PC-9 (cell line): ENCODE measurements at regions not wholly inside any gene's neighbourhood (a gene's known extent, or its start where the extent isn't known, plus 50 kb on each side); places are given as distances from the start of the nearest gene placed in this dataset.

Source experiments
- BruUV-seq: library from RNA; stranded (reverse); fragments of 400-500 nt; replicated peaks from 2 replicates; lab custom pipeline; 2021; lab: Mats Ljungman, UMichigan
- CTCF ChIA-PET: fragments of 300-600 bp; sonication (Branson Sonifier 250); formaldehyde crosslinking; loops from one replicate; lab custom pipeline; 2022; ENCODE audit warnings: antibody characterized with exemption; lab: Charles Lee
- POLR2A ChIA-PET: fragments of 300-600 bp; sonication (Branson Sonifier 250); formaldehyde crosslinking; loops from one replicate; lab custom pipeline; 2022; ENCODE audit warnings: antibody characterized with exemption; ENCODE audit not compliant: unreplicated experiment; lab: Charles Lee
- DNase-seq, 2 experiments: peaks; one replicate each; pipeline versions ENCODE4 v3.0.0 to v3.0.0-alpha.2; 2015 to 2022; ENCODE audit warnings: mixed read lengths in 1 of 2
- H2AFZ ChIP-seq: fragments of 200-600 bp; sonication (generic); 2 replicates; pipeline ENCODE4 v1.8.1; 2017; ENCODE audit warnings: antibody characterized with exemption
- H3F3A ChIP-seq: fragments of 200-600 bp; sonication (generic); 2 replicates; pipeline ENCODE4 v1.8.1; 2017; ENCODE audit warnings: antibody characterized with exemption, mild to moderate bottlenecking, low read depth; ENCODE audit not compliant: insufficient read depth
- H3K27ac ChIP-seq: fragments of 200-600 bp; sonication (generic); 2 replicates; pipeline ENCODE4 v1.6.1; 2016; ENCODE audit warnings: mixed run types
- H3K27me3 ChIP-seq: fragments of 200-600 bp; sonication (generic); 2 replicates; pipeline ENCODE4 v1.6.1; 2016; ENCODE audit warnings: low read depth, mixed run types; ENCODE audit not compliant: insufficient read depth
- H3K36me3 ChIP-seq: fragments of 200-600 bp; sonication (generic); 2 replicates; pipeline ENCODE4 v1.6.1; 2016; ENCODE audit warnings: low read depth, mixed run types
- H3K4me1 ChIP-seq: fragments of 200-600 bp; sonication (generic); replicated peaks from 2 replicates; pipeline ENCODE4 v1.6.1; 2016; ENCODE audit warnings: mixed run types; ENCODE audit not compliant: insufficient read depth
- H3K4me2 ChIP-seq: fragments of 200-600 bp; sonication (generic); 2 replicates; pipeline ENCODE4 v1.6.1; 2017; ENCODE audit warnings: mixed run types
- H3K4me3 ChIP-seq: fragments of 200-600 bp; sonication (generic); 2 replicates; pipeline ENCODE4 v1.6.1; 2016; ENCODE audit warnings: mixed run types
- H3K79me2 ChIP-seq: fragments of 200-600 bp; sonication (generic); 2 replicates; pipeline ENCODE4 v1.6.1; 2017; ENCODE audit warnings: low read depth, mixed run types
- H3K9me2 ChIP-seq: fragments of 200-600 bp; sonication (generic); 2 replicates; pipeline ENCODE4 v1.8.1; 2017; ENCODE audit warnings: mild to moderate bottlenecking; ENCODE audit not compliant: insufficient read depth
- H3K9me3 ChIP-seq: fragments of 200-600 bp; sonication (generic); 2 replicates; pipeline ENCODE4 v1.8.1; 2016; ENCODE audit warnings: low read depth; ENCODE audit not compliant: insufficient read depth
- H4K20me1 ChIP-seq: fragments of 200-600 bp; sonication (generic); 2 replicates; pipeline ENCODE4 v1.8.1; 2017; ENCODE audit not compliant: insufficient read depth
- CTCF ChIP-seq: fragments of 200-600 bp; sonication (generic); conservative IDR thresholded peaks from 2 replicates; pipeline ENCODE4 v1.6.1; 2017; ENCODE audit warnings: mixed run types, antibody characterized with exemption, mild to moderate bottlenecking, moderate library complexity
- EZH2 ChIP-seq: fragments of 200-600 bp; sonication (generic); IDR thresholded peaks from 2 replicates; pipeline ENCODE4 v1.8.0; 2017; ENCODE audit warnings: antibody characterized with exemption, low read depth
- intact Hi-C: fragments of 100-400 bp; cut with micrococcal nuclease; formaldehyde crosslinking; loops from one replicate; pipeline ENCODE4 v1.10.0; 2022; ENCODE audit not compliant: unreplicated experiment

DNA sequence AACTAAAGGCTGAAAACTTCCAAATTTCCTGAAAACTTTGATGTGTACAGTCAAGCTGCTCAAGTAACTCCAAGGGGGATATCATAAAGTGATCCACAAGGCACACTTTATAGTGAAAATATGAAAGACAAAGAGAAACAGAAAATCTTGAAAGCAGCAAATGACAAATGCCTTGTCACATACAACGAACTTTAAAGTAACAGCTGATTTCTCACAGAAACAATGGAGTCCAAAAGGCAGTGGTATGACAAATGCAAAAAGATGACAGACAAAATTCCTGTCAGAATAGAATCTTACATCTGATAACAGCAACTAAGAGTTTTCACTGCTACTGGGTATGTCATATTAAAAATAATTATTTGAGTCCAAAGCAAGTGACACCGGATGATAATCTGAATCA is 1602.3 kb upstream of the PRR20A start:
- no peak overlapping the region for H3K27ac ChIP-seq
- no peaks in the 10 kb centered on the region for H3K9me3 ChIP-seq
- BruUV-seq, result no TSS peak
- no peaks in the 10 kb centered on the region for H3K79me2 ChIP-seq
- TF ChIP-seq EZH2 (no peak), CTCF (no peak)
- H2AFZ ChIP-seq, result no peak overlapping the region
- no peaks in the 10 kb centered on the region for H4K20me1 ChIP-seq
- ChIA-PET POLR2A (no interaction called here), CTCF (no interaction called here)
- H3K4me2 ChIP-seq, result no peak overlapping the region
- H3F3A ChIP-seq, result no peaks in the 10 kb centered on the region
- intact Hi-C loops, result no loop called here
- no peaks in the 10 kb centered on the region for H3K27me3 ChIP-seq
- H3K9me2 ChIP-seq, result no peaks in the 10 kb centered on the region
- no peaks in the 10 kb centered on the region for H3K4me1 ChIP-seq
- no peaks in the 10 kb centered on the region for H3K36me3 ChIP-seq
- H3K4me3 ChIP-seq, result no peak overlapping the region
- DNase-seq, result no peak

DNA sequence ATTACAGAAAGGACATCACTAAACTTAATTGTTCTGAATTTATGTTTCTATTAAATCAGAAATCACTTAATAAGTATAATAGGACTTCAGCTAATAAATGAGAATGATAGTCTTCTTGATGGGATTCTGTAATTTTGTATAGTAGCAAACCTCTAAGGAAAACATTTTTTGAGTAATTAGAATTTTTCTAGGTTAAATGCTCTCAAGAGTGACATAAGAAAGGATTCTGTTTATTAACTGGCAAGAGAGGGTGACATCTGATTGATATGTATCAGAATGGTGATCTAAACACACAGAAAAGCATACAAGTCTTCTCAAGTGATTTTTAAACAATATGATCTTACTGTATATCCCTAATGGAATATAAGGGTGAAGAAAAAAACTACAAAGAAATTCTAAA is 1597.7 kb upstream of the PRR20A start:
- Histone ChIP-seq H3K4me3 (no peak overlapping the region), H3K36me3 (no peaks in the 10 kb centered on the region), H3K9me3 (no peaks in the 10 kb centered on the region), H3K4me1 (no peaks in the 10 kb centered on the region), H3K9me2 (no peaks in the 10 kb centered on the region), H2AFZ (no peak overlapping the region), H3K27ac (no peak overlapping the region), H3K79me2 (no peaks in the 10 kb centered on the region), H3K4me2 (no peak overlapping the region), H3K27me3 (no peaks in the 10 kb centered on the region), H3F3A (no peaks in the 10 kb centered on the region), H4K20me1 (no peaks in the 10 kb centered on the region)
- ChIA-PET CTCF (no interaction called here), POLR2A (no interaction called here)
- intact Hi-C loops, result no loop called here
- no peak for DNase-seq
- no peak for TF ChIP-seq CTCF
- no TSS peak for BruUV-seq

DNA sequence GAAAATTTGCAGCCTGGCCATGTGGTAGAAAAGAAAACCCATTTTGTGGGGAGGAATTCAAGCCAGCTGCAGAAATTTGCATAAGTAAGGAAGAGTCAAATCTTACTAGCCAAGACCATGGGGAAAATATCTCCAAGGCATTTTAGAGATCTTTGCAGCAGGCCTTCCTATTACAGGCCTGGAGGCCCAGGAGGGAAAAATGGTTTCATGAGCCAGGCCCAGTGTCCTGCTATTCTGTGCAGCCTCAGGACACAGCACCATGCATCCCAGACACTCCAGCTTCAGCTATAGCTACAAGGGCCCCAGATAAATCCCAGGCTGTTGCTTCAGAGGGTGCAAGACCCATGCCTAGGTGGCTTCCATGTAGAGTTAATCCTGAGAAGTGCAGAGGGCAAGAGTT is 1590.1 kb upstream of the PRR20A start:
- no TSS peak for BruUV-seq
- no peak overlapping the region for H3K4me2 ChIP-seq
- H3K27ac ChIP-seq, result no peak overlapping the region
- POLR2A ChIA-PET, result no interaction called here
- H3K36me3 ChIP-seq, result no peaks in the 10 kb centered on the region
- H3K9me3 ChIP-seq, result no peaks in the 10 kb centered on the region
- no peak overlapping the region for H2AFZ ChIP-seq
- H3K27me3 ChIP-seq, result no peaks in the 10 kb centered on the region
- TF ChIP-seq CTCF (no peak), EZH2 (no peak)
- H3K9me2 ChIP-seq, result no peaks in the 10 kb centered on the region
- DNase-seq, result no peak
- H3F3A ChIP-seq, result no peaks in the 10 kb centered on the region
- no peaks in the 10 kb centered on the region for H4K20me1 ChIP-seq
- CTCF ChIA-PET, result no interaction called here
- H3K4me1 ChIP-seq, result no peaks in the 10 kb centered on the region
- H3K4me3 ChIP-seq, result no peak overlapping the region
- H3K79me2 ChIP-seq, result no peaks in the 10 kb centered on the region
- intact Hi-C loops, result no loop called here
